Astrocyte (in vitro differentiated cells and primary cell): ENCODE measurements at regions not wholly inside any gene's neighbourhood (a gene's known extent, or its start where the extent isn't known, plus 50 kb on each side); places are given as distances from the start of the nearest gene placed in this dataset.

Source experiments
- EZH2 ChIP-seq: IDR thresholded peaks from 2 replicates; pipeline ENCODE4 v1.6.1; 2012; ENCODE audit warnings: mild to moderate bottlenecking, low read length, inconsistent platforms; ENCODE audit not compliant: insufficient read depth
- TF ChIP-seq, protein P1 (sequence below): IDR thresholded peaks from 2 replicates; pipeline ENCODE4 v1.5.1; 2011; ENCODE audit warnings: low read depth, mild to moderate bottlenecking, inconsistent platforms, low read length, moderate library complexity; ENCODE audit not compliant: insufficient read depth

DNA sequence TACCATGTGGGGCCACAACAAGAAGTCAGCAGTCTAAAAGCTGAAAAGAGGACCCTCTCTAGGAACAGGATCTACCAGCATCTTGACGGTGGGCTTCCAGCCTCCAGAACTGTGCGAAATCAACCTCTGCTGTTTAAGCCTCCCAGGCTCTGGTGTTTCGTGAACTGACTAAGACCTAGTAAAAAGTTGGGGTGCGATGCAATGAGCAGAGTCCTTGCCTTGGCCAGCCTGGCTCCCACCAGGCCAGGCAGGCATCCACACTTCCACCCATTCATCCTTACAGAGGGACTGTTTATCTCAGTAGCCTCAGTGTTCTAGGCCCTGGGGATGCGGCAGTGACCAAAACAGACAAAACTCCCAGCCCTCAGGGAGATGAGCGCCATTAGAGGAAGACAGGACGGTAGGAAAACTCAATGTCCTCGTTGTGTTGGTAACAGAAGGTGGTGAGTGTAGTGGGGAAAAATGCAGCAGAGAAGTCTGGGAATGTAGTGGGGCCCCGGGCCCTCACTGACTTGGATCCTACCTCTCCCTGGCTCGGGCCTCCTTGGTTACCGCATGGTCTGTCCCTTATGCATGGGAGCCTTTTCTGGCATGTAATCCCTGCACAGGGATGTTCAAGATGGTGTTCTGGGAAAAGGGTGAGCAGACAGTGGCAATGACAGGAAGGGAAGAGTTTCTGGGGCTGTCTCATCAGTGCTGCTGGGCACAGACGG lies 271.8 kb upstream of the HS6ST1 start:
- TF ChIP-seq, protein P1, sequence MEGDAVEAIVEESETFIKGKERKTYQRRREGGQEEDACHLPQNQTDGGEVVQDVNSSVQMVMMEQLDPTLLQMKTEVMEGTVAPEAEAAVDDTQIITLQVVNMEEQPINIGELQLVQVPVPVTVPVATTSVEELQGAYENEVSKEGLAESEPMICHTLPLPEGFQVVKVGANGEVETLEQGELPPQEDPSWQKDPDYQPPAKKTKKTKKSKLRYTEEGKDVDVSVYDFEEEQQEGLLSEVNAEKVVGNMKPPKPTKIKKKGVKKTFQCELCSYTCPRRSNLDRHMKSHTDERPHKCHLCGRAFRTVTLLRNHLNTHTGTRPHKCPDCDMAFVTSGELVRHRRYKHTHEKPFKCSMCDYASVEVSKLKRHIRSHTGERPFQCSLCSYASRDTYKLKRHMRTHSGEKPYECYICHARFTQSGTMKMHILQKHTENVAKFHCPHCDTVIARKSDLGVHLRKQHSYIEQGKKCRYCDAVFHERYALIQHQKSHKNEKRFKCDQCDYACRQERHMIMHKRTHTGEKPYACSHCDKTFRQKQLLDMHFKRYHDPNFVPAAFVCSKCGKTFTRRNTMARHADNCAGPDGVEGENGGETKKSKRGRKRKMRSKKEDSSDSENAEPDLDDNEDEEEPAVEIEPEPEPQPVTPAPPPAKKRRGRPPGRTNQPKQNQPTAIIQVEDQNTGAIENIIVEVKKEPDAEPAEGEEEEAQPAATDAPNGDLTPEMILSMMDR, result no peak
- TF ChIP-seq EZH2, result no peak
